Stimulated activated CD8-positive, alpha-beta memory T cell treated with anti-CD3 and anti-CD28 coated beads, Interleukin-15, amount 100 ng/mL, for 48 hours (primary cell): ENCODE measurements at regions not wholly inside any gene's neighbourhood (a gene's known extent, or its start where the extent isn't known, plus 50 kb on each side); places are given as distances from the start of the nearest gene placed in this dataset.
"Not testable (repeated sequence)": the region's sequence is repeated elsewhere in the genome, so short reads cannot be mapped to it uniquely, and the experiment has no call there.

Experiments used
- DNase-seq, 2 donors: peaks; one replicate each; pipeline ENCODE4 v3.0.0-alpha.2; 2020; ENCODE audit warnings: low read depth in 2 of 2

GRCh38 chr13:70284371-70284770 lies 176.1 kb upstream of the KLHL1 start:
- no peak for DNase-seq

- DNase-seq = no peak
These were observed 167.6 kb upstream of the KLHL1 start for GRCh38 chr13:70275841-70276240.

DNA sequence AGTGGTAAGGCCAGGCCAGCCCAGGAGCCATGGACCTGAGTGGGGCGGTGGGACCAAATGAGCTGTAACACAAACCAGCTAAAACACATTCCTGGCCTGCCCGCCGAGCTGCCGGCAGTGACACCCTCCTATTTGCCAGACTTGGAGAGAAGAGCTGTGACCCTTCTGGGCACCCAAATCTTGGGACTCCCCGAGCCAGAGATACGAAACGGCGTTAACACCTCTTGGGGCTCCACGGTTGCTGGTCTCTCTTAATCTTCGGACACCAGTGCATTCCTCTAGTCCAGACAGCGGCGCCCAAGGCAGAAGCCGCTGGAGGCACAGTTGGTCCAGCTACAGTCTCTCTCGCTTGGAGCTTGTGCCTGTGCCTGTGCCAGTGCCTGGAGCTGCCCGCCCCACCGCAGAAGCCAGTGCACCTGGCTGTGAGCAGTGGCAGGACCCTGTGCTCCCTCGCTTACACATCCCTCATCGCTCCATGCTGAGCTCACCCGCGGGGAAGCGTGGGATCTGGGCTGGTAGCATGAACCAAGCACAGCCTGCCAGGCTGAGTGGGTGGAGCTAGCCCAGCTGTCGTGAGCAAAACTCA lies 147.2 kb upstream of the KLHL1 start:
- DNase-seq = no peak

- no peak for DNase-seq
These were observed 145.6 kb upstream of the KLHL1 start for GRCh38 chr13:70253834-70254233.

DNA sequence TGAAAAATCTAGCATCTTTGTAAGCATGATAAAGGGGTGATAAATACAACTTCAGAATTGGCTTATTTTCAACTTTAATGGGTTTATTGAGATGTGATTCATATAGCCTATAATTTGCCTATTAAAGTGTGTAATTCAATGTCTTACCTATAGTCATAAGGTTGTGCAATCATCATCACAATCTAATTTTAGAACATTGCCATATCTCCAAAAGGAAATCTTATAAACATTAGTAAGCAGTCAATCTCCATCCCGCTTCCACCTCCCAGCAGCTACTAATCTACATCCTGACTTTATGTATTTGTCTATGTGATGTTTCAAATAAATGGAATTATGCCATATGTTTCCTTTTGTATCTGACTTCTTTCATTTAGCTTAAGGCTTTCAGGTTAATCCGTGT lies 145.2 kb upstream of the KLHL1 start:
- no peak for DNase-seq

DNA sequence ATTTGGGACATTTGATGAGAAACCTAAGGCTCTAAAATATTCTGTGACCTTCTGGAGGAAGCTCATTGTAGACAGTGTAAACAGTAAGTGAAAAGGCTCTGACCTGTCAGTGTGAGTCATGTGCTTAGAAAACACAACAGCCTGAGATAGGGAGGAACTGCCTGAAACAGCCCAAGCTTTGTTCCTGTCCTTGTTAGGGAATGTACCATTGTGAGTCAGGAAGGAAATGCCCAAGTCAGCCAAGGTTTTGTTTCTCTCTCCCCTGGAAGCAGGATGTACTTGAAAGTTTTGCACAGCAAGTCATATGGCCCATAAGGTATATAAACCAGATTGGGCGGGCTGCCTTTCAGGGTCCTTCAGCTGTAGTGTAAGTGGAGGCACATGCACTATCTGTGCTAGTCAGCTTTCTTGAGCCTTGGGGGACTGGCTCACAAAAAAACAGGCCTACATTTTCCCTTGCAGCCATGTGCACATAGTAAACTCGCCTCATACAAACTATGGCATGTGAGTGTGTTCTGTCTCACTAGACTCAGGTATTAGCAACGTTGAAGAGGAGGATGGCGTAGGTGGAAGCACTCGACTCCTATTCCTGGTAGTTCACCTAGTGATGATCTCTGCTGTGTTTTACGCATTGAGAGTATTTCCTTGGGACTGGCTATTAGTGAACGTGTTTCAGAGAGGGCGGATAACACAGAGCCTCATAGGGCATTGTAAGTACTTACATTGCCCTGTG lies 141.2 kb upstream of the KLHL1 start:
- no peak for DNase-seq

DNA sequence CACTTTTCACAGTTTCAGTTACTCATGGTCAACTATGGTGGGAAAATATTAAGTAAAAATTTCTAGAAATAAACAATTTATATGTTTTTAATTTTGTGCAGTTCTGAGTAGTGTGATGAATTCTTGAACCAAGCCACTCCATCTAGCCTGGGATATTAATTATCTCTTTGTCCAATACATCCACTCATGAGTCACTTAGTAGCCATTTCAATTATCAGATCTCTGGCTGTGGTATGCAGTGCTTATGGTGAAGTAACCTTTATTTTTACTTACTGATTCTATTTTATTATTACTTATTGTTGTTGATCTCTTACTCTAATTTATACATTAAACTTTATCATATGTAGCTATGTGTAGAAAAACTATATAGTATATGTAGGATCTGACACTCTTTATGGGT lies 128.9 kb upstream of the KLHL1 start:
- DNase-seq = no peak

DNA sequence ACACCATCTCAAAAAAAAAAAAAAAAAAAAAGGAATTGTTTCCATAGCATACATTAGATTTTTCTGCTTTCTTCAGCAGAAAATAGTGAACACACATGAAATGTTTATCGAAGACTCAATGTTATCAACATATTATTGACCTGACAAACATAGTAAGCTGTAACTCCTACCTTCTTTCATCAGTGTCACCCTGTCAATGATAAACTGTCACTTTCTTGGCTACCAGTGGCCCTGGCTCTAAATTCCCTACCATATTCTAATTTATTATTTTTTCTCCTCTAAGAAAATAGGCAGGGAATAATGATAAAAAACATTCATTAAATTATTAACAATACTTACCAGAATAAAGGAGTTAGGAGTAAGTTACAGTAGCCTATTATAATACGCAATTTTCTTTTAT lies 127.3 kb upstream of the KLHL1 start:
- DNase-seq = no peak

- no peak for DNase-seq
These were observed 115.7 kb upstream of the KLHL1 start for GRCh38 chr13:70223911-70224310.

- DNase-seq = no peak
These were observed 114.7 kb upstream of the KLHL1 start for GRCh38 chr13:70222926-70223325.

GRCh38 chr13:70218618-70219017 lies 110.4 kb upstream of the KLHL1 start:
- DNase-seq = no peak

GRCh38 chr13:70208968-70209367 lies 100.7 kb upstream of the KLHL1 start:
- DNase-seq = not testable (repeated sequence)

DNA sequence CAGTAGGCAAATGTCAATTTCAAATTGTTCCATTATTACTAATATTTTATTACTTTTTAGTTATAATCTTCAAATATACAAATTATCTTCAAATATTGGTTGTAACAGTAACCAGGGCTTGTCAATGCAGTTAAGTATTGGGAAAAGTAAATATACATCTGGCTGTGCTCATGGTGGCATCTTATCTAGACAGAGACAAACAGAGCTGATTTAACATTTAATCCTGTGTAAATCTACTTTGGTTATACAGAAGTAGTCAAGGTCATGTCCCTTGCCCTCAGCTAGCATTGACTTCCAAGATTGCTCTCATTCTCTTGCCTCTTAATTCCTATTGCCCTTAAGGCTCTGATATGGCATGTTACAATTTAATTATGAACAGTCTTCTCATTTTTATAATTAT lies 98.4 kb upstream of the KLHL1 start:
- no peak for DNase-seq

DNA sequence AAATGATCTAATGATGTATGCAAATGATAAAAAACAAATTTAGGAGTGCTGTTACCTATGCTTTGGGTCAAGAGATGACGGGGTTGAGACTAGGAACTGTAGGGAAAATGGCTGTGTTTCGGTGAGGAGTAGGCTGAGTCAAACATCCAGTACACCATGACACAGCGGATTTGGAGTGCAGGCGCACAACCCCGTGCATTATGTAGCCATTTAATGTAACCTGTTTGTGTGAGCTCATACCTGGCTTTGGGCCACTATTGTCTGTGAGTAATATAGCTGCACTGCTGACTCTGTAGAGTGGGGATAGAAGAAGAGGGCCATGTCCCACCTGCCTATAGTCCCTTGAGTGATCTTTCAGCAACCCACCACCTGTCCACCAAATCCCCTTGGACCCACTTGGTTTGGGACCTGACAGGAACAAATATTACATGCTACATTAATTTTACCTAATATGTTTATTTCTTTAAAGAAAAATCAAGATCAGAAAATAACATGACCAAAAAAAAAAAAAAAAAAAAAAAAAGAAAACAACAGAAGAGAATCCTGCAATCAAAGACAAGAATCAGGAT lies 95.5 kb upstream of the KLHL1 start:
- no peak for DNase-seq

GRCh38 chr13:70191034-70191433 lies 82.8 kb upstream of the KLHL1 start:
- DNase-seq = no peak

GRCh38 chr13:70189981-70190380 lies 81.7 kb upstream of the KLHL1 start:
- no peak for DNase-seq

DNA sequence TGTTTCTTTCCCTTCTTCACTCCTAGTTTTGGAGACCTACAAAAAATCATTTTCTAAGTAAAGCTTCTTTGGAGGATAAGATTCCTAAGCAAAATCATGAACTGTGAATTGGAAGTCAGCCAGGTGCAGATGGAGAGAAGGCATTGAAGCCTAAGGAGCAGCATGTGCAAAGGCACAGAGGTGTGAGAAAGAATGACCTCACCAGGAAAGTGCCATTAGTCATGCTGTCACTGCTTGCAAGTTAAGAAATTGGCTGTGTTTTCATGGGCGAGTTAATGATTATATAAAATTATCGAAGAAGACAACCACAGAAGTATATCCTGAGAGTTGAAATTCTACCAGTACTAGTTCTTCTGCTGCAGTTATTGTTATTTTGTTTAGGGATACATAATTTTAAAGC lies 80.3 kb upstream of the KLHL1 start:
- no peak for DNase-seq

GRCh38 chr13:70183041-70183440 lies 74.8 kb upstream of the KLHL1 start:
- no peak for DNase-seq
